ENCODE measurements at regions not wholly inside any gene's neighbourhood (a gene's known extent, or its start where the extent isn't known, plus 50 kb on each side); places are given as distances from the start of the nearest gene placed in this dataset.

- TF ChIP-seq ZBTB21 (tag by site-specific recombination; IDR thresholded peaks at IDR 0.05) = no peak
- TF ChIP-seq ZNF560 (tag by site-specific recombination; IDR thresholded peaks at IDR 0.05; ENCODE audit: borderline replicate concordance) = no peak
- TF ChIP-seq ZBTB17 (tag by site-specific recombination; IDR thresholded peaks at IDR 0.05) = no peak
- TF ChIP-seq ZNF555 (tag by site-specific recombination; conservative IDR thresholded peaks at IDR 0.05) = no peak
- TF ChIP-seq ZNF148 (tag by site-specific recombination; IDR thresholded peaks at IDR 0.05; ENCODE audit: borderline replicate concordance) = no peak
- TF ChIP-seq ZNF600 (tag by site-specific recombination; IDR thresholded peaks at IDR 0.05) = peak; percentile 61
- no peak for TF ChIP-seq ZNF354C (tag by site-specific recombination; IDR thresholded peaks at IDR 0.05; ENCODE audit: borderline replicate concordance, low read depth)
- TF ChIP-seq ZNF510 (tag by site-specific recombination; IDR thresholded peaks at IDR 0.05; ENCODE audit: insufficient replicate concordance) = no peak
- no peak for TF ChIP-seq ZNF366 (tag by site-specific recombination; conservative IDR thresholded peaks at IDR 0.05)
- TF ChIP-seq ZNF596 (tag by site-specific recombination; IDR thresholded peaks at IDR 0.05) = no peak
- no peak for TF ChIP-seq ZNF175 (tag by site-specific recombination; IDR thresholded peaks at IDR 0.05)
- TF ChIP-seq KLF10 (tag by site-specific recombination; IDR thresholded peaks at IDR 0.05) = no peak
- TF ChIP-seq, protein P1, sequence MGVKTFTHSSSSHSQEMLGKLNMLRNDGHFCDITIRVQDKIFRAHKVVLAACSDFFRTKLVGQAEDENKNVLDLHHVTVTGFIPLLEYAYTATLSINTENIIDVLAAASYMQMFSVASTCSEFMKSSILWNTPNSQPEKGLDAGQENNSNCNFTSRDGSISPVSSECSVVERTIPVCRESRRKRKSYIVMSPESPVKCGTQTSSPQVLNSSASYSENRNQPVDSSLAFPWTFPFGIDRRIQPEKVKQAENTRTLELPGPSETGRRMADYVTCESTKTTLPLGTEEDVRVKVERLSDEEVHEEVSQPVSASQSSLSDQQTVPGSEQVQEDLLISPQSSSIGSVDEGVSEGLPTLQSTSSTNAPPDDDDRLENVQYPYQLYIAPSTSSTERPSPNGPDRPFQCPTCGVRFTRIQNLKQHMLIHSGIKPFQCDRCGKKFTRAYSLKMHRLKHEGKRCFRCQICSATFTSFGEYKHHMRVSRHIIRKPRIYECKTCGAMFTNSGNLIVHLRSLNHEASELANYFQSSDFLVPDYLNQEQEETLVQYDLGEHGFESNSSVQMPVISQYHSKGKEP (tag by site-specific recombination; IDR thresholded peaks at IDR 0.05) = no peak
- TF ChIP-seq ZNF169 (tag by site-specific recombination; IDR thresholded peaks at IDR 0.05) = no peak
- TF ChIP-seq ZNF239 (tag by site-specific recombination; IDR thresholded peaks at IDR 0.05) = no peak
- 0 out of 2 replicates have a peak, but pooled peaks have one; percentile 15 for TF ChIP-seq SCRT2 (tag by site-specific recombination; IDR thresholded peaks at IDR 0.05)
- TF ChIP-seq ZNF660 (tag by site-specific recombination; IDR thresholded peaks at IDR 0.05) = 0 out of 2 replicates have a peak, but pooled peaks have one; percentile 35
- TF ChIP-seq ZNF302 (tag by site-specific recombination; IDR thresholded peaks at IDR 0.05; ENCODE audit: low read depth) = no peak
- no peak for TF ChIP-seq ZNF146 (tag by site-specific recombination; IDR thresholded peaks at IDR 0.05)
- no peak for TF ChIP-seq ZSCAN5A (tag by site-specific recombination; IDR thresholded peaks at IDR 0.05)
- TF ChIP-seq, protein P2, sequence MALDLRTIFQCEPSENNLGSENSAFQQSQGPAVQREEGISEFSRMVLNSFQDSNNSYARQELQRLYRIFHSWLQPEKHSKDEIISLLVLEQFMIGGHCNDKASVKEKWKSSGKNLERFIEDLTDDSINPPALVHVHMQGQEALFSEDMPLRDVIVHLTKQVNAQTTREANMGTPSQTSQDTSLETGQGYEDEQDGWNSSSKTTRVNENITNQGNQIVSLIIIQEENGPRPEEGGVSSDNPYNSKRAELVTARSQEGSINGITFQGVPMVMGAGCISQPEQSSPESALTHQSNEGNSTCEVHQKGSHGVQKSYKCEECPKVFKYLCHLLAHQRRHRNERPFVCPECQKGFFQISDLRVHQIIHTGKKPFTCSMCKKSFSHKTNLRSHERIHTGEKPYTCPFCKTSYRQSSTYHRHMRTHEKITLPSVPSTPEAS (tag by site-specific recombination; IDR thresholded peaks at IDR 0.05) = no peak
- TF ChIP-seq, protein P3, sequence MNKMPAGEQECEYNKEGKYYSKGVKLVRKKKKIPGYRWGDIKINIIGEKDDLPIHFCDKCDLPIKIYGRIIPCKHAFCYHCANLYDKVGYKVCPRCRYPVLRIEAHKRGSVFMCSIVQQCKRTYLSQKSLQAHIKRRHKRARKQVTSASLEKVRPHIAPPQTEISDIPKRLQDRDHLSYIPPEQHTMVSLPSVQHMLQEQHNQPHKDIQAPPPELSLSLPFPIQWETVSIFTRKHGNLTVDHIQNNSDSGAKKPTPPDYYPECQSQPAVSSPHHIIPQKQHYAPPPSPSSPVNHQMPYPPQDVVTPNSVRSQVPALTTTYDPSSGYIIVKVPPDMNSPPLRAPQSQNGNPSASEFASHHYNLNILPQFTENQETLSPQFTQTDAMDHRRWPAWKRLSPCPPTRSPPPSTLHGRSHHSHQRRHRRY (tag by site-specific recombination; IDR thresholded peaks at IDR 0.05) = no peak
- no peak for TF ChIP-seq ZIC2 (tag by site-specific recombination; IDR thresholded peaks at IDR 0.05)
- no peak for TF ChIP-seq ZNF155 (tag by site-specific recombination; IDR thresholded peaks at IDR 0.05)
- TF ChIP-seq ZNF19 (tag by site-specific recombination; IDR thresholded peaks at IDR 0.05; ENCODE audit: low read depth) = no peak
- TF ChIP-seq ZNF777 (tag by site-specific recombination; IDR thresholded peaks at IDR 0.05; ENCODE audit: borderline replicate concordance) = no peak
- no peak for TF ChIP-seq SP3 (tag by site-specific recombination; IDR thresholded peaks at IDR 0.05)
- no peak for TF ChIP-seq KLF9 (tag by site-specific recombination; IDR thresholded peaks at IDR 0.05; ENCODE audit: low read depth)
- peak; percentile 44; the same call in 1 of the 2 replicates for TF ChIP-seq INSM2 (tag by site-specific recombination; IDR thresholded peaks at IDR 0.05)
- TF ChIP-seq ZSCAN23 (tag by site-specific recombination; IDR thresholded peaks at IDR 0.05) = 0 out of 2 replicates have a peak, but pooled peaks have one; percentile 28
- TF ChIP-seq ZNF292 (tag by site-specific recombination; IDR thresholded peaks at IDR 0.05; ENCODE audit: borderline replicate concordance, low read depth) = no peak
- no peak for TF ChIP-seq ZNF747 (tag by site-specific recombination; IDR thresholded peaks at IDR 0.05)
- TF ChIP-seq SP7 (tag by site-specific recombination; IDR thresholded peaks at IDR 0.05) = peak; percentile 54
Measured at GRCh38 chr10:3924344-3924743, 139.3 kb upstream of the KLF6 start (continued).
